NB4 (cell line): ENCODE measurements at regions not wholly inside any gene's neighbourhood (a gene's known extent, or its start where the extent isn't known, plus 50 kb on each side); places are given as distances from the start of the nearest gene placed in this dataset.

ENCODE experiments used
- MAX ChIP-seq: IDR thresholded peaks from 2 replicates; pipeline ENCODE4 v1.6.1; 2011; ENCODE audit warnings: low read depth, low read length
- POLR2A ChIP-seq: IDR thresholded peaks from 2 replicates; pipeline ENCODE4 v1.6.1; 2011; ENCODE audit warnings: mild to moderate bottlenecking; ENCODE audit not compliant: insufficient read length; ENCODE audit errors: extremely low read depth
- TF ChIP-seq, protein P1 (sequence below): IDR thresholded peaks from one replicate; pipeline ENCODE4 v1.5.1; 2012; ENCODE audit warnings: low read depth, low read length

DNA sequence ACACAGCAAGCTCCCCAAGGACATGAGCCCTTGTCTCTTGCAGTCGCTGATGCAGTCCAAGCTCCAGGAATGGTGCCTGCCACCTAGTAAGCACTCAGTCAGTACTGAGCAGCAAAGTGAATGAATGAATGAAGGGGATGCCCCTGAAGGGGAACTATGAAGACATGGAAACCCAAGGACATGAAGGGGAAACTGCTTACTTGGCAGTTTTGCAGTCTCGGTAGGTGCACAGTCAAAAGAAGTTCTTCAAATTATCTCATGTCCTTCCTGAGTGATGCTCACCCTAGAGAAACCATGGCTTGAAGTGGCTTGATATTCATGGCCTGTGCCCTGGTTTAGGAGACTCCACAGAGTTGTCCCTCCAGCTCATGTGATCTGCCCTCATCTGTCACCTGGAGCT, 102.1 kb upstream of the DLX2 start:
- TF ChIP-seq MAX: no peak
- TF ChIP-seq, protein P1, sequence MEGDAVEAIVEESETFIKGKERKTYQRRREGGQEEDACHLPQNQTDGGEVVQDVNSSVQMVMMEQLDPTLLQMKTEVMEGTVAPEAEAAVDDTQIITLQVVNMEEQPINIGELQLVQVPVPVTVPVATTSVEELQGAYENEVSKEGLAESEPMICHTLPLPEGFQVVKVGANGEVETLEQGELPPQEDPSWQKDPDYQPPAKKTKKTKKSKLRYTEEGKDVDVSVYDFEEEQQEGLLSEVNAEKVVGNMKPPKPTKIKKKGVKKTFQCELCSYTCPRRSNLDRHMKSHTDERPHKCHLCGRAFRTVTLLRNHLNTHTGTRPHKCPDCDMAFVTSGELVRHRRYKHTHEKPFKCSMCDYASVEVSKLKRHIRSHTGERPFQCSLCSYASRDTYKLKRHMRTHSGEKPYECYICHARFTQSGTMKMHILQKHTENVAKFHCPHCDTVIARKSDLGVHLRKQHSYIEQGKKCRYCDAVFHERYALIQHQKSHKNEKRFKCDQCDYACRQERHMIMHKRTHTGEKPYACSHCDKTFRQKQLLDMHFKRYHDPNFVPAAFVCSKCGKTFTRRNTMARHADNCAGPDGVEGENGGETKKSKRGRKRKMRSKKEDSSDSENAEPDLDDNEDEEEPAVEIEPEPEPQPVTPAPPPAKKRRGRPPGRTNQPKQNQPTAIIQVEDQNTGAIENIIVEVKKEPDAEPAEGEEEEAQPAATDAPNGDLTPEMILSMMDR: no peak
- TF ChIP-seq POLR2A: no peak
